Kidney (tissue), 13 donors: ENCODE measurements at regions not wholly inside any gene's neighbourhood (a gene's known extent, or its start where the extent isn't known, plus 50 kb on each side); places are given as distances from the start of the nearest gene placed in this dataset.

Experiments
- DNase-seq, 5 donors: peaks; one replicate each; pipeline ENCODE4 v3.0.0-alpha.2; 2013 to 2020
- FAIRE-seq: peaks from 2 replicates; lab custom pipeline; 2012; peaks lifted over from hg19 to GRCh38; lab: Jason Lieb, UNC
- H3K27ac ChIP-seq, 2 donors: one replicate each; pipeline ENCODE4 v1.7.0; 2013; ENCODE audit warnings: low read depth in 2 of 2, low read length in 2 of 2, inconsistent platforms in 1 of 2
- H3K27me3 ChIP-seq: one replicate; pipeline ENCODE4 v1.7.1; 2013; ENCODE audit warnings: low read length, inconsistent platforms; ENCODE audit not compliant: control insufficient read depth, insufficient read depth
- H3K36me3 ChIP-seq, 3 donors: one replicate each; pipeline versions ENCODE4 v1.7.0 to v1.7.1; 2013; ENCODE audit warnings: low read length in 3 of 3, control low read depth in 1 of 3, inconsistent platforms in 1 of 3; ENCODE audit not compliant: insufficient read depth in 3 of 3, control insufficient read depth in 2 of 3
- H3K4me1 ChIP-seq, 3 donors: one replicate each; pipeline versions ENCODE4 v1.7.0 to v1.7.1; 2013; ENCODE audit warnings: low read length in 3 of 3, inconsistent platforms in 1 of 3, low read depth in 1 of 3; ENCODE audit not compliant: control insufficient read depth in 2 of 3, insufficient read depth in 2 of 3
- H3K4me3 ChIP-seq, 3 donors: one replicate each; pipeline versions ENCODE4 v1.7.0 to v1.8.1; 2013; ENCODE audit warnings: low read length in 3 of 3, control low read depth in 1 of 3, inconsistent platforms in 1 of 3
- H3K9ac ChIP-seq, 3 donors: one replicate each; pipeline versions ENCODE4 v1.7.0 to v1.7.1; 2013; ENCODE audit warnings: low read length in 3 of 3, control low read depth in 1 of 3, inconsistent platforms in 1 of 3
- H3K9me3 ChIP-seq, 3 donors: one replicate each; pipeline versions ENCODE4 v1.7.0 to v1.7.1; 2013; ENCODE audit warnings: low read length in 3 of 3, control low read depth in 1 of 3, inconsistent platforms in 1 of 3; ENCODE audit not compliant: control insufficient read depth in 2 of 3, insufficient read depth in 1 of 3
- intact Hi-C: fragments of 100-400 bp; cut with DNase I; formaldehyde crosslinking; loops from one replicate; pipeline ENCODE4 v1.11.1; 2022
- TF ChIP-seq, protein P1 (sequence below): IDR thresholded peaks from 3 replicates; pipeline ENCODE4 v1.5.1; 2012; ENCODE audit warnings: mild to moderate bottlenecking, moderate library complexity, borderline replicate concordance; ENCODE audit not compliant: insufficient read depth; ENCODE audit errors: extremely low read depth
- donor health status: control.
- donor health status: control.
- donor health status: control.
- donor health status: control.
- donor health status: control.
- donor health status: DM: yes; HTN: yes; CAD: no.
- donor health status: Normal renal cell carcinoma (clear cell type).

DNA sequence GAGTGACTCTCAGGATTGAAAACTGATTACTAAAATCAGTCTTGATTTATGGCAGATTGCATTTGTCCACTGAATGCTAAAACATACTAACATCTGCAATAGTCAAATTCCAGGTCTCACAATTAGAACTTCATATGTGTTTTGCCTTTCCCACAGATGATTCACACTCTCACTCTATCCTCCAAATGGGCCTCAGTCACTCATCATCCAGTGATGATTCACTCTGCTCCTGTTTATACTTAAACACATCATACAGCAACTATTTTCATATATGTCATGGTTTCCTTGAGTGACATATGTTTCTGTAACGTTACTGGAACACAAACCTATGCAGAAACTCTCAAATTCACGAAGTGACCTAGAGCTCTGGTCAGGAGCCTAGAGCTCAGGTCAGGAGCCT lies 512.9 kb downstream of the HINT1 start:
- H3K4me3 ChIP-seq = no peak overlapping the region
- DNase-seq = no peak
- TF ChIP-seq, protein P1, sequence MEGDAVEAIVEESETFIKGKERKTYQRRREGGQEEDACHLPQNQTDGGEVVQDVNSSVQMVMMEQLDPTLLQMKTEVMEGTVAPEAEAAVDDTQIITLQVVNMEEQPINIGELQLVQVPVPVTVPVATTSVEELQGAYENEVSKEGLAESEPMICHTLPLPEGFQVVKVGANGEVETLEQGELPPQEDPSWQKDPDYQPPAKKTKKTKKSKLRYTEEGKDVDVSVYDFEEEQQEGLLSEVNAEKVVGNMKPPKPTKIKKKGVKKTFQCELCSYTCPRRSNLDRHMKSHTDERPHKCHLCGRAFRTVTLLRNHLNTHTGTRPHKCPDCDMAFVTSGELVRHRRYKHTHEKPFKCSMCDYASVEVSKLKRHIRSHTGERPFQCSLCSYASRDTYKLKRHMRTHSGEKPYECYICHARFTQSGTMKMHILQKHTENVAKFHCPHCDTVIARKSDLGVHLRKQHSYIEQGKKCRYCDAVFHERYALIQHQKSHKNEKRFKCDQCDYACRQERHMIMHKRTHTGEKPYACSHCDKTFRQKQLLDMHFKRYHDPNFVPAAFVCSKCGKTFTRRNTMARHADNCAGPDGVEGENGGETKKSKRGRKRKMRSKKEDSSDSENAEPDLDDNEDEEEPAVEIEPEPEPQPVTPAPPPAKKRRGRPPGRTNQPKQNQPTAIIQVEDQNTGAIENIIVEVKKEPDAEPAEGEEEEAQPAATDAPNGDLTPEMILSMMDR = no peak
- H3K9me3 ChIP-seq = no peaks in the 10 kb centered on the region
- H3K36me3 ChIP-seq = no peaks in the 10 kb centered on the region
- no peaks in the 10 kb centered on the region for H3K4me1 ChIP-seq
- intact Hi-C loops = no loop called here
- H3K27ac ChIP-seq = no peak overlapping the region
- H3K27me3 ChIP-seq = no peaks in the 10 kb centered on the region
- FAIRE-seq = no peak
- no peak overlapping the region for H3K9ac ChIP-seq

DNA sequence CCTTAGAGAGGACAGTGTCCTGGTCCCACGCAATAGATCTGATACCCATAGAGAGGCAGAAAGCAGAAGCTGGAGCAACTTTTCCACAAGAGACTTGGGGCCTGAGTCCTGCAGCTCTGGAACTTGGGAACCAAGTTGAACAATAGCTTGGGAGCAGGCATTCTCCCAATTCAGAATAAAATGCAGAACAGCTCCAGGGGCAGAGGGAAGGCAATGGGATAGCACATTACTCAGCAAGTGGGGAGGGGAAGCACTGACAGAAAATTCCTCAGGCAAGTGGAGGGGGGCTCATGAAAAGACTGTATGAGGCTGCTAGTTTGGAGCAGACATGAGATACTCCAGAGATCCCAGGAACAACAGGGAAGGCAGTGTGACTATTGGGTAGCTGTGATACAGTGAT lies 513.6 kb downstream of the HINT1 start:
- intact Hi-C loops = no loop called here
- DNase-seq = no peak
- Histone ChIP-seq H3K9me3 (no peaks in the 10 kb centered on the region), H3K36me3 (no peaks in the 10 kb centered on the region), H3K4me3 (no peak overlapping the region), H3K27me3 (no peaks in the 10 kb centered on the region), H3K4me1 (no peaks in the 10 kb centered on the region), H3K27ac (no peak overlapping the region), H3K9ac (no peak overlapping the region)
- TF ChIP-seq, protein P1 = no peak
- no peak for FAIRE-seq

DNA sequence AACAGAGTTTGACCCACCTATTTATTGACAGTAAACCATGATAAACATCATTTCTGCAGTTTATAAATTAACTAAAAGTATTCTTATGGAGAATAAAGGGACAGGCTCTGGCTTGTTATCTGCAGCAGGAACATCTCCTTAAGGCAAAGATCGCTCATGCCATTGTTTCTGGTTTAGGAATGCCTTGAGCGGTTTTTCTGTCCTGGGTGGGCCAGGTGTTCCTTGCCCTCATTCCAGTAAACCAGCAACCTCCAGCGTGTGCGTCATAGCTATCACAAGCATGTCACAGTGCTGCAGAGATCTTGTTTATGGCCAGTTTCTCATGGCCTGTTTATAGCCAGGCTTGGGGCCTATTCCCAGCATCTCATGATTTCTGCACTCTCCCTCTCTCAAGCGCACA lies 521.7 kb downstream of the HINT1 start:
- no peak overlapping the region for H3K9ac ChIP-seq
- no peak overlapping the region for H3K27ac ChIP-seq
- no peaks in the 10 kb centered on the region for H3K36me3 ChIP-seq
- no peaks in the 10 kb centered on the region for H3K4me1 ChIP-seq
- no peak overlapping the region for H3K4me3 ChIP-seq
- DNase-seq (no peak), FAIRE-seq (no peak)
- TF ChIP-seq, protein P1 = no peak
- intact Hi-C loops = no loop called here
- no peaks in the 10 kb centered on the region for H3K27me3 ChIP-seq
- no peaks in the 10 kb centered on the region for H3K9me3 ChIP-seq

DNA sequence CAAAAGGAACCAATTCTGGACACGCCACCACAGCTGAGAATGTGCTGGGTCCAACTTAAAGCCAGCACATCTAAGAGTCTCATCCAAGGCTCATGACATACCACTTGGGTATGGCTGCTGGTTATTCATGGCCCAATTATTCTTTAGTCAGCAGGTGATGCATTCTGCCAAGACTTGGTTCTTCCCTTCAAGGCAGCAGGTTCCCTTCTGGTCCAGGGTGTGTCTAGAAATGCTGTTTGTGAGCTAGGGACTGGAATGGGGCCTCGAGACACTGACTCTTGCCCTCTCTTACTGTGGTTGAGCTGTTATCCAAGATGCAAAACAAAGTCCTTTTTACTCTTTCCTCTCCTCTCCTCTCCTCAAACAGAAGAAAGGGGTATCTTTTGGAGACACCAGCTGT lies 522.6 kb downstream of the HINT1 start:
- no peak overlapping the region for H3K4me3 ChIP-seq

More for the DNA sequence above, 522.6 kb downstream of the HINT1 start:
- no peaks in the 10 kb centered on the region for H3K4me1 ChIP-seq
- FAIRE-seq (no peak), DNase-seq (no peak)
- H3K27ac ChIP-seq = no peak overlapping the region
- H3K9ac ChIP-seq = no peak overlapping the region
- H3K36me3 ChIP-seq = no peaks in the 10 kb centered on the region
- intact Hi-C loops = no loop called here
- no peaks in the 10 kb centered on the region for H3K27me3 ChIP-seq
- TF ChIP-seq, protein P1 = no peak
- no peaks in the 10 kb centered on the region for H3K9me3 ChIP-seq
